Prostate gland (tissue), 2 donors: ENCODE measurements at regions not wholly inside any gene's neighbourhood (a gene's known extent, or its start where the extent isn't known, plus 50 kb on each side); places are given as distances from the start of the nearest gene placed in this dataset.

Experiments used
- DNase-seq: peaks from one replicate; pipeline ENCODE4 v3.0.0-alpha.2; 2019; ENCODE audit warnings: low spot score
- H3K27ac ChIP-seq, 2 donors: fragments of 200-600 bp; sonication (generic); 2 replicates each; pipeline ENCODE4 v1.5.1; 2017 to 2019
- H3K27me3 ChIP-seq: fragments of 200-600 bp; sonication (generic); replicated peaks from 2 replicates; pipeline ENCODE4 v1.5.1; 2019; ENCODE audit not compliant: insufficient read depth
- H3K36me3 ChIP-seq, 2 donors: fragments of 200-600 bp; sonication (generic); 1 replicate in 1 of 2; 2 replicates in 1 of 2; pipeline versions ENCODE4 v1.5.1 to v1.8.1; 2017 to 2019
- H3K4me1 ChIP-seq: fragments of 200-600 bp; sonication (generic); replicated peaks from 2 replicates; pipeline ENCODE4 v1.5.1; 2019
- H3K4me3 ChIP-seq, 2 donors: fragments of 200-600 bp; sonication (generic); 2 replicates each; pipeline ENCODE4 v1.5.1; 2017 to 2019
- H3K9me3 ChIP-seq: fragments of 200-600 bp; sonication (generic); 2 replicates; pipeline ENCODE4 v1.5.1; 2017
- POLR2A ChIP-seq: fragments of 450-650 bp; IDR thresholded peaks from one replicate; pipeline ENCODE4 v1.6.1; 2016; ENCODE audit warnings: antibody characterized with exemption, mild to moderate bottlenecking
- POLR2AphosphoS5 ChIP-seq: sonication (generic); formaldehyde crosslinking; IDR thresholded peaks from one replicate; pipeline ENCODE4 v1.6.1; 2017; ENCODE audit warnings: antibody characterized with exemption
- WGBS: methylation state at CpG from one replicate; pipeline ENCODE4 v1.1.5; 2018; 5-methylcytosine and 5-hydroxymethylcytosine counted together
- intact Hi-C: fragments of 100-400 bp; cut with DNase I; formaldehyde crosslinking; loops from one replicate; pipeline ENCODE4 v1.14.2; 2022
- TF ChIP-seq, protein P1 (sequence below), 4 experiments: fragments of 200-600 bp in 2 of 4; fragments of 450-650 bp in 2 of 4; sonication (generic) in 2 of 4; IDR thresholded peaks; 1 replicate in 3 of 4; 2 replicates in 1 of 4; pipeline ENCODE4 v1.5.1; 2016 to 2019; ENCODE audit warnings: antibody characterized with exemption in 4 of 4, mild to moderate bottlenecking in 2 of 4, moderate library complexity in 2 of 4

DNA sequence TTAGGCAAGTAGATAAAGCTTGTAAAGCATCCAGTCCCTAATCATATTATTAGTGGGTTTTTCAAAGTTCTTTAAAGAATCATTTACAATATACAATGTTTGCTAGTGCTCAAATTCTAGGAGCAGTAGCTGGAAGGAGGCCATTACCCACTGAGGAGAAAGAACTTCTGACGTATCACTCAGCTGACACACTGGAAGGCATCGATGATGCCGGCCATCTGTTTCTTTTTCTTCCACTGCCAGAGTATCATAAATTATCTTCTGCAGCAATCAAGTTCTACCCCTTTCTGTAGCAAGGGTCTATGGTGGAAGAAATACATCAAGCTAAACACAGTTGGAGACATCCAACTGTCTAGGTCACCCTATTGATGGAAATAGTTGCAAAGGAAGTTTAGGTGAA is 243.2 kb upstream of the LRRN1 start:
- intact Hi-C loops: no loop called here

DNA sequence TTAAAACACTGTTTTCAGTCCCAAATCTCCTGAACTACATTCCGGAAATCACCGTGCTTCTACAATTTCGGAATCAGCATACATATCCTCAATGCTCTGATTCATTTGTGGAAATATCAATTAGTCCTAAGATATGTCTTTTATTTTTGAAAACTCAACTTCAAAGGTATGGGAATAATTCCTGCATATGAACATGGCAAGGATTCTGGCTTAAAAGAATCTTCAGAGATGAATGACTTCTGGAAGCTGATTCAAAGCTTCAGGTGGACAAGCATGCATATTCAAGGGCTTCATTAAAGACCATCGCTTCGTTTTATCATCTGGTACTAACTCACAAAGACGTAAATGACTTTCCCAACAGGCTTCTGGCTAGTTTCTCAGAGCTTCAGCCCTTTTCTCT is 246.0 kb upstream of the LRRN1 start:
- intact Hi-C loops: no loop called here
- DNase-seq: no peak
- H3K27me3 ChIP-seq: no peaks in the 10 kb centered on the region
- WGBS: 94% methylated on average over 6 of the region's 6 CpGs
- no peaks in the 10 kb centered on the region for H3K4me1 ChIP-seq
- no peaks in the 10 kb centered on the region for H3K36me3 ChIP-seq
- no peak overlapping the region for H3K27ac ChIP-seq
- H3K4me3 ChIP-seq: no peak overlapping the region
- no peaks in the 10 kb centered on the region for H3K9me3 ChIP-seq
- no peak for TF ChIP-seq POLR2AphosphoS5
- no peak for TF ChIP-seq POLR2A
- TF ChIP-seq, protein P1, sequence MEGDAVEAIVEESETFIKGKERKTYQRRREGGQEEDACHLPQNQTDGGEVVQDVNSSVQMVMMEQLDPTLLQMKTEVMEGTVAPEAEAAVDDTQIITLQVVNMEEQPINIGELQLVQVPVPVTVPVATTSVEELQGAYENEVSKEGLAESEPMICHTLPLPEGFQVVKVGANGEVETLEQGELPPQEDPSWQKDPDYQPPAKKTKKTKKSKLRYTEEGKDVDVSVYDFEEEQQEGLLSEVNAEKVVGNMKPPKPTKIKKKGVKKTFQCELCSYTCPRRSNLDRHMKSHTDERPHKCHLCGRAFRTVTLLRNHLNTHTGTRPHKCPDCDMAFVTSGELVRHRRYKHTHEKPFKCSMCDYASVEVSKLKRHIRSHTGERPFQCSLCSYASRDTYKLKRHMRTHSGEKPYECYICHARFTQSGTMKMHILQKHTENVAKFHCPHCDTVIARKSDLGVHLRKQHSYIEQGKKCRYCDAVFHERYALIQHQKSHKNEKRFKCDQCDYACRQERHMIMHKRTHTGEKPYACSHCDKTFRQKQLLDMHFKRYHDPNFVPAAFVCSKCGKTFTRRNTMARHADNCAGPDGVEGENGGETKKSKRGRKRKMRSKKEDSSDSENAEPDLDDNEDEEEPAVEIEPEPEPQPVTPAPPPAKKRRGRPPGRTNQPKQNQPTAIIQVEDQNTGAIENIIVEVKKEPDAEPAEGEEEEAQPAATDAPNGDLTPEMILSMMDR (IDR thresholded peaks at IDR 0.05): no peak

More for the DNA sequence above, 243.2 kb upstream of the LRRN1 start:
- no peak overlapping the region for H3K27ac ChIP-seq
- DNase-seq: no peak
- no peaks in the 10 kb centered on the region for H3K9me3 ChIP-seq
- no peaks in the 10 kb centered on the region for H3K36me3 ChIP-seq
- no peaks in the 10 kb centered on the region for H3K27me3 ChIP-seq
- no peak overlapping the region for H3K4me3 ChIP-seq
- TF ChIP-seq, protein P1 (IDR thresholded peaks at IDR 0.05): no peak
- TF ChIP-seq POLR2AphosphoS5 (no peak), POLR2A (no peak)
- WGBS: 40% methylated on average over 3 of the region's 3 CpGs
- no peaks in the 10 kb centered on the region for H3K4me1 ChIP-seq

- no peak overlapping the region for H3K4me3 ChIP-seq
- intact Hi-C loops: no loop called here
- 93% methylated on average over 3 of the region's 3 CpGs for WGBS
- TF ChIP-seq, protein P1 (IDR thresholded peaks at IDR 0.05): no peak
- TF ChIP-seq POLR2A (no peak), POLR2AphosphoS5 (no peak)
- no peaks in the 10 kb centered on the region for H3K27me3 ChIP-seq
- no peak overlapping the region for H3K27ac ChIP-seq
- H3K4me1 ChIP-seq: no peaks in the 10 kb centered on the region
- no peaks in the 10 kb centered on the region for H3K9me3 ChIP-seq
- DNase-seq: no peak
- no peaks in the 10 kb centered on the region for H3K36me3 ChIP-seq
Measured at GRCh38 chr3:3552761-3553160, 246.5 kb upstream of the LRRN1 start.

DNA sequence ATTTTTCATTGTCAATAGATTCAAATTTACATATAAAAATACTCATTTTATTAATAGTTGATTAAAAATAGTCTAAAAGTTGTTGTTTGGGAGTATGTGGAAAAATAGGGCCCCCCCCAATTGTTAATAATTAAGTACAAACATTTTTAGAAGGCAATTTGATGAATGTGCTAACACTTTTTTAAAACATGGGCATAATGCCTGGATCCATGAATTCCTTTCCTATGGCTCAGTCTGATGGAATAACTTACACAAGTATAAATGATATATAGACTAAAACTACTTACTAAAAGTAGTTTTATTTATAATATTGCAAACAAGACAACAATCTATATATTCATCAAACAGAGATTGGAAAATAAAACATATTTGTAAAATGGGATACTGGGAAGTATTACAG is 247.2 kb upstream of the LRRN1 start:
- no peak overlapping the region for H3K4me3 ChIP-seq
- no peaks in the 10 kb centered on the region for H3K36me3 ChIP-seq
- no peaks in the 10 kb centered on the region for H3K4me1 ChIP-seq
- intact Hi-C loops: no loop called here
- TF ChIP-seq POLR2AphosphoS5: no peak
- H3K27ac ChIP-seq: no peak overlapping the region
- no peak for DNase-seq
- no peaks in the 10 kb centered on the region for H3K9me3 ChIP-seq
- H3K27me3 ChIP-seq: no peaks in the 10 kb centered on the region

- DNase-seq: no peak
Measured at GRCh38 chr3:3545360-3545759, 253.9 kb upstream of the LRRN1 start.

DNA sequence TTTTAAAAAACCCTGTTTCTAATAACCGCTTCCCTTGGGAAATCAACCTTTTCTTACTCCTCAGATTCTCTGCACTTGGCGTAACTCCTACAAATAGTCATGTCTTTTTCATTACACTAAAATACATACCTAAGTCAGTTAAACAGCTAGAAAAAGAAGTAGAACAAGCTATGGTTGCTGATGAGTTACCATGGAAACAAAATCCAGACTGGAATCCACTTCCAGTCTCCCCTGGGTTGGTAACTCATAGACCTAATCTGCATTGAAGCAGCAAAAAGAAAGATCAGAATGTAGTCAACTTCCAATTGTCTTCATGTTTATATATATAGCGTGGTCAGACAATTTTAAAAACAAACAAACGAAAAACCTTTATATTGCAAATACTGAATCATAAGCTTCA is 260.8 kb upstream of the LRRN1 start:
- H3K36me3 ChIP-seq: no peaks in the 10 kb centered on the region
- no peaks in the 10 kb centered on the region for H3K27me3 ChIP-seq
- no peak for DNase-seq
- intact Hi-C loops: no loop called here
- no peak overlapping the region for H3K4me3 ChIP-seq
- H3K27ac ChIP-seq: no peak overlapping the region
- 95% methylated on average over 4 of the region's 4 CpGs for WGBS
- no peaks in the 10 kb centered on the region for H3K4me1 ChIP-seq
- no peaks in the 10 kb centered on the region for H3K9me3 ChIP-seq
- TF ChIP-seq POLR2AphosphoS5 (no peak), POLR2A (no peak)
- TF ChIP-seq, protein P1 (IDR thresholded peaks at IDR 0.05): no peak

More at GRCh38 chr3:3545360-3545759, 253.9 kb upstream of the LRRN1 start:
- no peaks in the 10 kb centered on the region for H3K9me3 ChIP-seq
- H3K36me3 ChIP-seq: no peaks in the 10 kb centered on the region
- TF ChIP-seq POLR2AphosphoS5 (no peak), POLR2A (no peak)
- H3K27me3 ChIP-seq: no peaks in the 10 kb centered on the region
- H3K4me1 ChIP-seq: no peaks in the 10 kb centered on the region
- H3K4me3 ChIP-seq: no peak overlapping the region
- 91% methylated on average over 2 of the region's 2 CpGs for WGBS
- H3K27ac ChIP-seq: no peak overlapping the region
- intact Hi-C loops: no loop called here
